ENCODE measurements at regions not wholly inside any gene's neighbourhood (a gene's known extent, or its start where the extent isn't known, plus 50 kb on each side); places are given as distances from the start of the nearest gene placed in this dataset.

- CTCF ChIA-PET: no interaction called here
- intact Hi-C loops (cut with micrococcal nuclease; ENCODE audit: unreplicated experiment): no loop called here
Observed at GRCh38 chr14:87866116-87866515, 126.9 kb downstream of the GALC start.

DNA sequence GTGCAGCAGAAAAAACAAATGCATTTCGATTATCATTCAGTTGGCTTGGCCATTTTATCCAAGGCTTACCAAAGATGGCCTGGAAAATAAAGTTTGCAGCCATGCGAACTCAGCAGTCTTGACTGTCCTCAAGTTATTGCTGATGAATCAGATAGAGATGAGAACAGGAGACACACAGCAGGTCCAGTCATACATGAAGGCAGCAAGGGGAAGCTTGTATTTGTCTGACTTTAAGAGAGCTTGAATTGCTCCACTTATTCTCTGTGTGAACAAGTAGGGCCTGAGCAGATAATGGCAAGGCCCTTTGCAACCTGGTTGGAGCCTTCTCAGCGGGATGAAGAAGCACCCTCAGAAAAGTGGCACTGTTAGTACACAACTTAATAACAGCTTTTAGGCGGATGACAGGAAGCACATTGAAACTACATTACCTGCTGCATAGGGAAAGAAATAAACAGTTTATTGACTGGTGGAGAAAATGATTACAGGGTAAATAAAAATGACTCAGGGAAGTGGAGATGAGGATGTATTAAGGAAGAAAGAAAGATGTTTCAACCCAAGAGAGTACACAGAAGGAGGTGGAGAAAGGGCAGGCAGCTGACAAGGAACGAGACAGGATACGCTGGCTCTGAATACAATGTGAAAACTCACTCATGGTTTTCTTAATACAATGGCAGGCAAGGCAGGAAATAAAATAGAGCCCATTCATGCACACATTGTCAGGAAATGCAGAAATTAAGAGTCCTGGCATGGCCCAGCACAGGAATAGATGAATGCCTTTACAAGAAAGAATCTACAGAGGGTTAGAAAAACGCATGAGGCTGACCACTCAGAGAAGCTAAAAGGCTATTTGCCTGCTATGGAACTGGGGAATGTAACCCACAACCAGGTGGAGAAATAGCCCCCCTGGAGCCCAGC lies 128.4 kb downstream of the GALC start:
- no TSS peak for BruUV-seq (replicated peaks)
- Histone ChIP-seq H3K36me3 (ENCODE audit: control insufficient read depth, insufficient read depth, low read length) (no peaks in the 10 kb centered on the region), H3K27ac (ENCODE audit: low read length) (no peak overlapping the region), H3K4me1 (ENCODE audit: control insufficient read depth, insufficient read depth, low read length) (no peaks in the 10 kb centered on the region), H3K27me3 (ENCODE audit: control insufficient read depth, insufficient read depth, low read length) (no peaks in the 10 kb centered on the region), H3K9me3 (ENCODE audit: control insufficient read depth, insufficient read depth, low read depth, low read length) (no peaks in the 10 kb centered on the region), H3K4me3 (ENCODE audit: low read depth in 2 of 2, low read length in 2 of 2) (no peak overlapping the region)
- in situ Hi-C loops (cut with HindIII; ENCODE audit: low pct_unique_long_range_greater_than_20kb, low sequenced_read_pairs): no loop called here
- CTCF ChIA-PET: no interaction called here
- intact Hi-C loops (cut with micrococcal nuclease; ENCODE audit: unreplicated experiment): no loop called here
- ATAC-seq (no peak), DNase-seq (ENCODE audit: low read depth, low spot score) (no peak)
- POLR2A ChIA-PET: no interaction called here
- TF ChIP-seq TCF7L2 (IDR thresholded peaks at IDR 0.05; ENCODE audit: low read depth, low read length): no peak
- no peak for TF ChIP-seq CTCF (IDR thresholded peaks at IDR 0.05)
- TF ChIP-seq, protein P1, sequence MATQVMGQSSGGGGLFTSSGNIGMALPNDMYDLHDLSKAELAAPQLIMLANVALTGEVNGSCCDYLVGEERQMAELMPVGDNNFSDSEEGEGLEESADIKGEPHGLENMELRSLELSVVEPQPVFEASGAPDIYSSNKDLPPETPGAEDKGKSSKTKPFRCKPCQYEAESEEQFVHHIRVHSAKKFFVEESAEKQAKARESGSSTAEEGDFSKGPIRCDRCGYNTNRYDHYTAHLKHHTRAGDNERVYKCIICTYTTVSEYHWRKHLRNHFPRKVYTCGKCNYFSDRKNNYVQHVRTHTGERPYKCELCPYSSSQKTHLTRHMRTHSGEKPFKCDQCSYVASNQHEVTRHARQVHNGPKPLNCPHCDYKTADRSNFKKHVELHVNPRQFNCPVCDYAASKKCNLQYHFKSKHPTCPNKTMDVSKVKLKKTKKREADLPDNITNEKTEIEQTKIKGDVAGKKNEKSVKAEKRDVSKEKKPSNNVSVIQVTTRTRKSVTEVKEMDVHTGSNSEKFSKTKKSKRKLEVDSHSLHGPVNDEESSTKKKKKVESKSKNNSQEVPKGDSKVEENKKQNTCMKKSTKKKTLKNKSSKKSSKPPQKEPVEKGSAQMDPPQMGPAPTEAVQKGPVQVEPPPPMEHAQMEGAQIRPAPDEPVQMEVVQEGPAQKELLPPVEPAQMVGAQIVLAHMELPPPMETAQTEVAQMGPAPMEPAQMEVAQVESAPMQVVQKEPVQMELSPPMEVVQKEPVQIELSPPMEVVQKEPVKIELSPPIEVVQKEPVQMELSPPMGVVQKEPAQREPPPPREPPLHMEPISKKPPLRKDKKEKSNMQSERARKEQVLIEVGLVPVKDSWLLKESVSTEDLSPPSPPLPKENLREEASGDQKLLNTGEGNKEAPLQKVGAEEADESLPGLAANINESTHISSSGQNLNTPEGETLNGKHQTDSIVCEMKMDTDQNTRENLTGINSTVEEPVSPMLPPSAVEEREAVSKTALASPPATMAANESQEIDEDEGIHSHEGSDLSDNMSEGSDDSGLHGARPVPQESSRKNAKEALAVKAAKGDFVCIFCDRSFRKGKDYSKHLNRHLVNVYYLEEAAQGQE (IDR thresholded peaks at IDR 0.05; ENCODE audit: insufficient read depth in 1 of 2, low read depth in 2 of 2, low read length in 1 of 2): no peak
- no peak for TF ChIP-seq POLR2AphosphoS5 (IDR thresholded peaks at IDR 0.05; ENCODE audit: low read depth, low read length)
- no peak for TF ChIP-seq SIN3A (IDR thresholded peaks at IDR 0.05; ENCODE audit: borderline replicate concordance, insufficient read depth, low read depth, low read length)

More at GRCh38 chr14:87866116-87866515, 126.9 kb downstream of the GALC start:
- Histone ChIP-seq H3K36me3 (ENCODE audit: control insufficient read depth, insufficient read depth, low read length) (no peaks in the 10 kb centered on the region), H3K27ac (ENCODE audit: low read length) (no peak overlapping the region), H3K4me1 (ENCODE audit: control insufficient read depth, insufficient read depth, low read length) (no peaks in the 10 kb centered on the region), H3K27me3 (ENCODE audit: control insufficient read depth, insufficient read depth, low read length) (no peaks in the 10 kb centered on the region), H3K4me3 (ENCODE audit: low read depth in 2 of 2, low read length in 2 of 2) (no peak overlapping the region), H3K9me3 (ENCODE audit: control insufficient read depth, insufficient read depth, low read depth, low read length) (no peaks in the 10 kb centered on the region)
- DNase-seq (ENCODE audit: low read depth, low spot score) (no peak), ATAC-seq (no peak)
- BruUV-seq (replicated peaks): no TSS peak
- TF ChIP-seq, protein P1 (IDR thresholded peaks at IDR 0.05; ENCODE audit: insufficient read depth in 1 of 2, low read depth in 2 of 2, low read length in 1 of 2): no peak
- TF ChIP-seq POLR2AphosphoS5 (IDR thresholded peaks at IDR 0.05; ENCODE audit: low read depth, low read length) (no peak), TCF7L2 (IDR thresholded peaks at IDR 0.05; ENCODE audit: low read depth, low read length) (no peak), CTCF (IDR thresholded peaks at IDR 0.05) (no peak)
- POLR2A ChIA-PET: no interaction called here
- in situ Hi-C loops (cut with HindIII; ENCODE audit: low pct_unique_long_range_greater_than_20kb, low sequenced_read_pairs): no loop called here

Data from Panc1 (cell line).